GM10248 (cell line): ENCODE measurements at regions not wholly inside any gene's neighbourhood (a gene's known extent, or its start where the extent isn't known, plus 50 kb on each side); places are given as distances from the start of the nearest gene placed in this dataset.
"Not testable (repeated sequence)": the region's sequence is repeated elsewhere in the genome, so short reads cannot be mapped to it uniquely, and the experiment has no call there.

Experiments used
- CTCF ChIA-PET: fragments of 300-600 bp; sonication (Branson Sonifier 250); formaldehyde crosslinking; extraction: SDS; loops from one replicate; lab custom pipeline; 2021; ENCODE audit warnings: antibody characterized with exemption; lab: Yijun Ruan, JAX
- POLR2A ChIA-PET: fragments of 350-650 bp; sonication (Branson Sonifier 250); formaldehyde crosslinking; extraction: SDS; loops from one replicate; lab custom pipeline; 2020; ENCODE audit warnings: antibody characterized with exemption; lab: Yijun Ruan, JAX
- DNase-seq: peaks from one replicate; pipeline ENCODE4 v3.0.0; 2012; ENCODE audit errors: extremely low spot score
- TF ChIP-seq, protein P1 (sequence below): IDR thresholded peaks from 2 replicates; pipeline ENCODE4 v1.5.1; 2012; ENCODE audit warnings: mild to moderate bottlenecking, low read depth; ENCODE audit errors: extremely low read depth, missing control alignments, control extremely low read depth

DNA sequence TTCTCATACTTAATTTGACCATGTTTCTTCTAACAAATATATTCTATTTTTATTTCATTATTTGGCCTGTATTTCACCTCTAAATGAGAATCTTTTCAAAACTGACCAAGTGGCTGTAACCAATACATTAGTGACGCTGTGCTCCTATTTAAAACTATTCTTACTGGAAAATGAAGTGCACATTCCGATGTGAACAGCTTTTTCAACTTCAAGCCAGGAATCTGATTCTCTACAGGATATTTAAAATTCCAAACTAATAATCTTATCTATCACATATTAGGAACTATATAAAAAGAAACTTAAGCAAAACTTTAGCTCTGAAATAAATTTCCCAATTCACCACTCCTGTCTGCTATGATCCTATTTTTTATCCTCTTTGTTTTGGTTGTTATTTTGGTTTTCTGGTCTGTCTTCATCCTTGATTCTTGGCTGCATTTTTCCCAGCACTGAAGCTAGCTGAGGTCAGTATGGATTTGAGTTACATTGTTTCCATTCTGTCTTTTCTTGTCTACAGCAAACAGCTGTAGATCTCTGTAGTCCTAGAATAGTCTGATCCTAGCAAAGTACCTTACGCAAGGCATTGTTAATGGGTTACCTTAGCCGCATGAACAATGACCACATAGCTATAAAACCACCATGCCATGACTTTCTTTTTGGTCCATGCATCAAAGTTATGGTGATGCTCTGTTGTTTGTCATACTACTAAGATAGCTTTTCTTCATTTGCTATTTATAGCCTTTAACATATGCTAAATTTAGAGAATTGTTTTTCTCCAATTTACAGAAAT is 748.6 kb upstream of the SPRY2 start:
- TF ChIP-seq, protein P1, sequence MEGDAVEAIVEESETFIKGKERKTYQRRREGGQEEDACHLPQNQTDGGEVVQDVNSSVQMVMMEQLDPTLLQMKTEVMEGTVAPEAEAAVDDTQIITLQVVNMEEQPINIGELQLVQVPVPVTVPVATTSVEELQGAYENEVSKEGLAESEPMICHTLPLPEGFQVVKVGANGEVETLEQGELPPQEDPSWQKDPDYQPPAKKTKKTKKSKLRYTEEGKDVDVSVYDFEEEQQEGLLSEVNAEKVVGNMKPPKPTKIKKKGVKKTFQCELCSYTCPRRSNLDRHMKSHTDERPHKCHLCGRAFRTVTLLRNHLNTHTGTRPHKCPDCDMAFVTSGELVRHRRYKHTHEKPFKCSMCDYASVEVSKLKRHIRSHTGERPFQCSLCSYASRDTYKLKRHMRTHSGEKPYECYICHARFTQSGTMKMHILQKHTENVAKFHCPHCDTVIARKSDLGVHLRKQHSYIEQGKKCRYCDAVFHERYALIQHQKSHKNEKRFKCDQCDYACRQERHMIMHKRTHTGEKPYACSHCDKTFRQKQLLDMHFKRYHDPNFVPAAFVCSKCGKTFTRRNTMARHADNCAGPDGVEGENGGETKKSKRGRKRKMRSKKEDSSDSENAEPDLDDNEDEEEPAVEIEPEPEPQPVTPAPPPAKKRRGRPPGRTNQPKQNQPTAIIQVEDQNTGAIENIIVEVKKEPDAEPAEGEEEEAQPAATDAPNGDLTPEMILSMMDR, result no peak
- no peak for DNase-seq
- ChIA-PET POLR2A (no interaction called here), CTCF (interaction anchor here (1.0 to 1.5 kb wide), 2 partner anchors 38 to 39 kb away, joined by 3 read pairs; no protein-coding TSS in a partner anchor)

DNA sequence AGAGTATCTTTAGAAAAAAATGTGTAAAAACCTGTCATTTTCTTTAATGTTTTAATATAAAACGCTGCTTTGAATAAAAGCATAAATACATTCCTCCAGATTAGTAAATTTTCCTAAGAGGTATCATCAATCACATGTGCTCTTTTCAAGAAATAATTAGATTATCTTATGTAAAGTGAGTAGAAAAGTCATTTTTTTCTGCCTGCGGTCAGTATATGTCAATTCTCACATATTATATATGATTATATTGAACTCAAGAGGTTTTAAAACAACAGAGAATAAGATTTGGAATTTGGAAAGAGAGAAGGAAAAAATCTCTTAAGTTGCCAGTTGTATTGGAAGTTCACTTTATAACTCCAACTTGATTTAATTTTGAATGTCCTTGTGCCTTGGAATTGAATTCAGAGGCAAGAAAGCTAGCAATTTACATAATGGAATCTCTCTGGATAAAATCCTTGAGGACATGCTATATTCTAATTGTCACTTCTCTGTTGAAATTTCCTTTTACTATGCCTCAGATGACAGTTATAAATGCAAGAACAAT is 740.1 kb upstream of the SPRY2 start:
- no peak for DNase-seq
- CTCF ChIA-PET, result no interaction called here
- POLR2A ChIA-PET, result no interaction called here
- TF ChIP-seq, protein P1, result no peak

DNA sequence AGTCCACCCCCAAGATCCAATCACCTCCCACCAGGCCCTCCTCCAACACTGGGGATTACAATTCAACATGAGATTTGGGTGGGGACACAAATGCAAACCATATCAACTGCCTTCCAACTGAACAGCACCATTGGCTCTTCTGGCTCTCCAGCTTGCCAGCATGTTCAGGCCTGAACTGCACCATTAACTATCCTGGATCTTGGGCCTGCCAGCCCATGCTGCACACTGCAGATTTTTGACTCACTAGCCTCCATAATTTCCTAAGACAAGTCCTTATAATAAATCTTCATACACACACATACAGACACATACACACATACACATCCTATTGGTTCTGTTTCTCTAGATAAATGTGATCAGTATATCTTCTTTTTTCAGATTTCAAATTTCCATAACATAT is 737.1 kb upstream of the SPRY2 start:
- POLR2A ChIA-PET, result no interaction called here

DNA sequence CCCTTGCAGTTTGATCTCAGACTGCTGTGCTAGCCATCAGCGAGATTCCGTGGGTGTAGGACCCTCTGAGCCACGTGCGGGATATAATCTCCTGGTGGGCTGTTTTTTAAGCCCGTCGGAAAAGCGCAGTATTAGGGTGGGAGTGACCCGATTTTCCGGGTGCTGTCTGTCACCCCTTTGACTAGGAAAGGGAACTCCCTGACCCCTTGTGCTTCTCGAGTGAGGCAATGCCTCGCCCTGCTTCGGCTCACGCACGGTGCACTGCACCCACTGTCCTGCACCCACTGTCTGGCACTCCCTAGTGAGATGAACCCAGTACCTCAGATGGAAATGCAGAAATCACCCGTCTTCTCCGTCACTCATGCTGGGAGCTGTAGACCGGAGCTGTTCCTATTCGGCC is 728.9 kb upstream of the SPRY2 start:
- DNase-seq, POLR2A ChIA-PET, CTCF ChIA-PET: not testable (repeated sequence)

More for the DNA sequence above, 737.1 kb upstream of the SPRY2 start:
- CTCF ChIA-PET, result no interaction called here
- TF ChIP-seq, protein P1, result no peak
- DNase-seq, result no peak

DNA sequence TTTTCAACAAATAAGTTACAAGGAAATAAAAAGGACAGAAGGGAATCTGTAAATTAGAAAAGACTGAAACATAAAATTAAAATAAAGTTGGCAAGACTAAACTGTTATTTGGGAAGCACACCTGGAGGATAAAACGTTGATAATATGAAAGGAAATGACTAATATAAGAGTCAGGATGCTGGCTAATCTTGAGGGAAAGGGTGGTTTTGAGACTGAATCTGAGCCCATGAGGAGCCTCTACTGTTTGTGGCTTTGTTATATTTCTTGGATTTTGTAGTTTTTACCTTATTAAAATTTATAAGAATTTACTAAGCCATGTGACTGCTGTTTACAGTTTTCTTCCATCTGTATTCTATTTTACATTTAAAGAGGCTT is 718.0 kb upstream of the SPRY2 start:
- TF ChIP-seq, protein P1, result no peak
- no peak for DNase-seq
- POLR2A ChIA-PET, result no interaction called here
- CTCF ChIA-PET, result no interaction called here

DNA sequence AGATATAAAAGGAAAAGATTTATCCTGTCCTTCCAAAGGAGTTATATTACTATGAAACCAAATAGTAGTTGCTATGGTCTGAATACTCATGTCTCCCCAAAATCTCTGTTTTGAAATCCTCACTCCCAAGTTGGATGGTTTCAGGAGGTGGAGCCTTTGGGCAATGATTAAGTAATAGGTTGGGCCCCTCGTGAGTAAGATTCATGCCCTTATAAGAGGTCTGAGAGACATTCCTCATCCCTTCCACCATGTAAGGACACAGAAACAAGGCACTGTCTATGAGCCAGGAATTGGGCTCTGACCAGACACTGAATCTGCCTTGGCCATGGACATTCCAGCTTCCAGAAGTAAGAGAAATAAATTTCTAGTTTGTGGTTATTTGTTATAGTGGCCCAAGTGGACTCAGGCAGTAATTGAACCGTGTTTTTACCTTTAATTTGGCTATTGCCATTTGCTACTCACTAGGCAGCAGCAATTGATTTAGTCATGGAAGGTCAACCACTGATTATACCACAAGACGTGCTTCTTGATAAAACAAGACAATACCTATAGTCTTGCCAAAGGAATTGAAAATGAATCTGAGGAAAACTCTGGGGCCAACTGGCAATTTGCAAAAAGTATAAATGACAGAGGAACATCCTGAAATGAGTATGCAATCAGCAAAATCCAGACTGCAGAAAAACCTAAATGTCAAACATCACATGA is 717.4 kb upstream of the SPRY2 start:
- no peak for DNase-seq
- ChIA-PET CTCF (no interaction called here), POLR2A (no interaction called here)
- TF ChIP-seq, protein P1, result no peak

DNA sequence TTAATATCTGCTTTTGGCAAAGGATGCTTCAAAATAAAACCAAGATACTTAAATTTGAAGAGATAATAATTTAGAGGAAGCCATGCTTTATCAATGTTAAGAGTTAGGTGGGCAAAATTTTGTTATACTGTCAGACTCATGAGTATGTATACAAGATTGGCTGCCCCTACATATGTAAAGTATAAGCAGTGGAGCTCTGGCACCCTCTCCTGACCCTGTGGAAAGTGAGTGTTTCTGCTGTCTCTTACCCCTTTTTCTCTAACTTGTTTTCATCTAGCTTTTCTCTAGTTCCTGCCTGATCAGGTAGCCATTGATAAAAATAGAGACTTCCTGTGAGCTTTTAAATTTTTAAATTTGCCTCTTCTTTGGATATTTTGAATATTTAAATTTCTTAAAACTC is 710.9 kb upstream of the SPRY2 start:
- CTCF ChIA-PET, result interaction anchor here (1.2 kb wide), 1 partner anchor 38 kb away, joined by 3 read pairs; no protein-coding TSS in a partner anchor
- DNase-seq, result no peak
- POLR2A ChIA-PET, result no interaction called here
- TF ChIP-seq, protein P1, result no peak
